Bronchial epithelial cell (primary cell): ENCODE measurements at regions not wholly inside any gene's neighbourhood (a gene's known extent, or its start where the extent isn't known, plus 50 kb on each side); places are given as distances from the start of the nearest gene placed in this dataset.

Experiments used
- DNase-seq: peaks from one replicate; pipeline ENCODE4 v3.0.0-alpha.2; 2010; ENCODE audit warnings: low read depth
- FAIRE-seq: peaks from 2 replicates; lab custom pipeline; 2011; peaks lifted over from hg19 to GRCh38; lab: Jason Lieb, UNC
- H3K27me3 ChIP-seq: 2 replicates; pipeline ENCODE4 v1.5.1; 2011; ENCODE audit warnings: low read length; ENCODE audit not compliant: control insufficient read depth, insufficient read depth
- H3K36me3 ChIP-seq: 2 replicates; pipeline ENCODE4 v1.5.1; 2011; ENCODE audit warnings: low read length; ENCODE audit not compliant: control insufficient read depth, insufficient read depth
- H3K4me3 ChIP-seq: 2 replicates; pipeline ENCODE4 v1.5.1; 2011; ENCODE audit warnings: mild to moderate bottlenecking, low read depth, low read length, control low read depth
- TF ChIP-seq, protein P1 (sequence below): IDR thresholded peaks from 2 replicates; pipeline ENCODE4 v1.5.1; 2011; ENCODE audit warnings: mild to moderate bottlenecking, moderate library complexity, low read length, control low read depth, inconsistent platforms; ENCODE audit not compliant: insufficient read depth, severe bottlenecking

GRCh38 chr1:234875328-234875952 is 253.2 kb downstream of the TOMM20 start:
- H3K27me3 ChIP-seq = no peaks in the 10 kb centered on the region
- TF ChIP-seq, protein P1, sequence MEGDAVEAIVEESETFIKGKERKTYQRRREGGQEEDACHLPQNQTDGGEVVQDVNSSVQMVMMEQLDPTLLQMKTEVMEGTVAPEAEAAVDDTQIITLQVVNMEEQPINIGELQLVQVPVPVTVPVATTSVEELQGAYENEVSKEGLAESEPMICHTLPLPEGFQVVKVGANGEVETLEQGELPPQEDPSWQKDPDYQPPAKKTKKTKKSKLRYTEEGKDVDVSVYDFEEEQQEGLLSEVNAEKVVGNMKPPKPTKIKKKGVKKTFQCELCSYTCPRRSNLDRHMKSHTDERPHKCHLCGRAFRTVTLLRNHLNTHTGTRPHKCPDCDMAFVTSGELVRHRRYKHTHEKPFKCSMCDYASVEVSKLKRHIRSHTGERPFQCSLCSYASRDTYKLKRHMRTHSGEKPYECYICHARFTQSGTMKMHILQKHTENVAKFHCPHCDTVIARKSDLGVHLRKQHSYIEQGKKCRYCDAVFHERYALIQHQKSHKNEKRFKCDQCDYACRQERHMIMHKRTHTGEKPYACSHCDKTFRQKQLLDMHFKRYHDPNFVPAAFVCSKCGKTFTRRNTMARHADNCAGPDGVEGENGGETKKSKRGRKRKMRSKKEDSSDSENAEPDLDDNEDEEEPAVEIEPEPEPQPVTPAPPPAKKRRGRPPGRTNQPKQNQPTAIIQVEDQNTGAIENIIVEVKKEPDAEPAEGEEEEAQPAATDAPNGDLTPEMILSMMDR = no peak
- no peak overlapping the region for H3K4me3 ChIP-seq
- FAIRE-seq (no peak), DNase-seq (peak; percentile 55)
- H3K36me3 ChIP-seq = no peaks in the 10 kb centered on the region

DNA sequence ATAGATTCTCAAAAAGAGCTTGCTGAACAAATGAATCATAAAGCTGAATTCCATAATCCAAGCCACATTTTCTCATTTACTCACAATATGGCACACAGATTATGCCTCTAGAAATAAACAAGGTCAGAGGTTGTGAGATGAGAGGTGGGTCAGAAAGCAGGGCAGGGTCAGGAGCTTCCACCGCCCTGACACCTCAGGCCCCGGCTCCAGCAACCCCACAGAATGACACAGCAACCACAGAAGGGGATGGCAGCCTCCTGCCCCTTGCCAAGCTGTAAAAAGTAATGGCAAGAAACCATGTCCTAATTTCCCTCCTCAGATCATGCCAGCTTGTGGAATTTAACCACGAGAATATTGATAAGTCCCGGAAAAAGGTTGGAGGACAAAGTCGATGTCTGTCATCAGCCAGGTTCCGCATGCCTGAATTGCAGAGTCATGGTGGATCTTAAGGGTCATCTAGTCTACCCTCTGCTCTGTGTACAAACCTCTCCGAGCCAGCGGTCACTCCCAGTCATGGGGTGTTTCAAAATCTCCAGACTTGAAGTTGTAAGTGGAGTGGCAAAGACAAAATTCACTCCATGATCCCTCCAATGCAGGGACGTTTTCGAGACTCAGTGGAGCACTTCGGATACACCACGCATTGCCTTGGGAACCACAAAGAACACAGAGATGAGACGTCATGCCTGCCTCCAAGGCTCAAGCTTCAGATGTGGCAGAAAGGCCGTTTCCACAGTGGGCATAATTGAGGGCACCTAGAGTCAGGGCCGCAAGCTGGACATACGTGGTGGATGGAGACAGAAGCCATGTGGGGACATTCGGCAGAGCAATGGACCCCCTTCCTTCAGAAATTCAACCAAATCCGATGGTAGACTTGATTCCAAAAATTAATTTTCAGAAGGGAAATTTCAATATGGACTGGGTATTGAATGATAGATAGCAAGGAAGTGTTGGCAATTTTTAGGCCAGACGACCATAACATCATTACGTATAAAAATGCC is 254.0 kb downstream of the TOMM20 start:
- H3K27me3 ChIP-seq = no peaks in the 10 kb centered on the region
- no peaks in the 10 kb centered on the region for H3K36me3 ChIP-seq
- no peak for DNase-seq
- H3K4me3 ChIP-seq = no peak overlapping the region
- no peak for FAIRE-seq
- TF ChIP-seq, protein P1 = no peak

GRCh38 chr1:234871710-234872271 is 256.8 kb downstream of the TOMM20 start:
- TF ChIP-seq, protein P1 = no peak
- Histone ChIP-seq H3K36me3 (no peaks in the 10 kb centered on the region), H3K27me3 (no peaks in the 10 kb centered on the region), H3K4me3 (no peak overlapping the region)
- FAIRE-seq = no peak
- no peak for DNase-seq

DNA sequence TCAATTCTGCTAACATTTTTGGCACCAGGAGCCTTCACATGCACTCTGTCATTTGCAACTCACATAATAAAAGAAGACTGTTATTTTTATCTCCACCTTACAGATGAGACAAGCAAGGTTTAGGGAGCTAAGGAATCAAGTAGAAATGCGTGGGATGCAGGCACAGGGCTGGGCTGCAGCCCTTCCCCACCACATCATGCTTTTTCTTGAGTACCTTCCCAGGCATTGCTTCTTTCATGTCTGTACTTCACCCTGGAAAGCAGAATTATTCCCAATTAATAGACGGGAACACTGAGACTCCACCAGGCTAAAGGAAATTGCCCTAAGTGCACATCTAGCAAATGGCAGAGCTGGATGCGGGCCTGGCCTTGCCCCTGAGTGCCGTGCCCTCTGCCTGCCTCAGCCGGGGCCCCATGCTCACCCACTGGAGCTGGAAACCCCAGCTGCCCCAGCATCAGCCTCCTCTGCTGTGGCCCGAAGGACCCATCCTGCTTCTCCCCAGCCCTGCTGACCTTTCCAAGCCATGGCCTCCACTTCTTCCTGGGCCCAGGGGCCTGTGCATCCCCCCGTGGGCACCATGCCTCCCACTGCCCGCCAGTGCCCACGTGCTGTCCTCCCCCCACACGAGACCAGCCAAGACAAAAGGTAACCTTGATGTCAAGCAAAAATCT is 257.5 kb downstream of the TOMM20 start:
- DNase-seq = no peak
- FAIRE-seq = no peak

More for the DNA sequence above, 257.5 kb downstream of the TOMM20 start:
- no peaks in the 10 kb centered on the region for H3K36me3 ChIP-seq
- no peaks in the 10 kb centered on the region for H3K27me3 ChIP-seq
- TF ChIP-seq, protein P1 = no peak
- no peak overlapping the region for H3K4me3 ChIP-seq
